ENCODE measurements at regions not wholly inside any gene's neighbourhood (a gene's known extent, or its start where the extent isn't known, plus 50 kb on each side); places are given as distances from the start of the nearest gene placed in this dataset.

- no peak for DNase-seq
These were observed 268.0 kb downstream of the PTPRC start for GRCh38 chr1:198906739-198907422.

GRCh38 chr1:198907423-198907746 is 268.5 kb downstream of the PTPRC start:
- no peak for DNase-seq

GRCh38 chr1:198908995-198909394 is 270.2 kb downstream of the PTPRC start:
- peak; percentile 30 for DNase-seq

- DNase-seq: peak; percentile 67
These were observed 271.1 kb downstream of the PTPRC start for GRCh38 chr1:198909973-198910372.

GRCh38 chr1:198910816-198911215 is 272.0 kb downstream of the PTPRC start:
- no peak for DNase-seq

GRCh38 chr1:198912046-198912445 is 273.2 kb downstream of the PTPRC start:
- no peak for DNase-seq

GRCh38 chr1:198913667-198914066 is 274.8 kb downstream of the PTPRC start:
- DNase-seq: peak; percentile 70

GRCh38 chr1:198915327-198916231 is 276.7 kb downstream of the PTPRC start:
- DNase-seq: no peak

- peak; percentile 56 for DNase-seq
These were observed 278.4 kb downstream of the PTPRC start for GRCh38 chr1:198917226-198917625.

- DNase-seq: no peak
These were observed 280.1 kb downstream of the PTPRC start for GRCh38 chr1:198918920-198919319.

GRCh38 chr1:198919667-198920398 is 281.0 kb downstream of the PTPRC start:
- no peak for DNase-seq

- DNase-seq: no peak
These were observed 284.0 kb downstream of the PTPRC start for GRCh38 chr1:198922638-198923430.

- DNase-seq: no peak
These were observed 285.2 kb downstream of the PTPRC start for GRCh38 chr1:198923993-198924392.

GRCh38 chr1:198925567-198925966 is 286.7 kb downstream of the PTPRC start:
- no peak for DNase-seq

GRCh38 chr1:198927129-198927528 is 288.3 kb downstream of the PTPRC start:
- no peak for DNase-seq

GRCh38 chr1:198929111-198929604 is 290.3 kb downstream of the PTPRC start:
- DNase-seq: no peak

GRCh38 chr1:198929961-198930599 is 291.2 kb downstream of the PTPRC start:
- peak; percentile 56 for DNase-seq

GRCh38 chr1:198932351-198932991 is 293.6 kb downstream of the PTPRC start:
- DNase-seq: peak; percentile 16

GRCh38 chr1:198933515-198934222 is 294.8 kb downstream of the PTPRC start:
- no peak for DNase-seq

GRCh38 chr1:198934426-198934825 is 295.6 kb downstream of the PTPRC start:
- DNase-seq: no peak

GRCh38 chr1:198934901-198935305 is 296.1 kb downstream of the PTPRC start:
- no peak for DNase-seq
